Kidney tubule cell (primary cell): ENCODE measurements at regions not wholly inside any gene's neighbourhood (a gene's known extent, or its start where the extent isn't known, plus 50 kb on each side); places are given as distances from the start of the nearest gene placed in this dataset.
"Not testable (repeated sequence)": the region's sequence is repeated elsewhere in the genome, so short reads cannot be mapped to it uniquely, and the experiment has no call there.

Experiments
- DNase-seq: peaks from one replicate; pipeline ENCODE4 v3.0.0-alpha.2; 2018; ENCODE audit warnings: low spot score

GRCh38 chr3:75321060-75321459 is 343.1 kb upstream of the FRG2C start:
- no peak for DNase-seq

GRCh38 chr3:75323936-75324335 is 340.2 kb upstream of the FRG2C start:
- not testable (repeated sequence) for DNase-seq

GRCh38 chr3:75325716-75326115 is 338.4 kb upstream of the FRG2C start:
- no peak for DNase-seq

GRCh38 chr3:75327453-75327852 is 336.7 kb upstream of the FRG2C start:
- no peak for DNase-seq

- no peak for DNase-seq
Measured at GRCh38 chr3:75329476-75330097, 334.5 kb upstream of the FRG2C start.

- not testable (repeated sequence) for DNase-seq
Measured at GRCh38 chr3:75330446-75330845, 333.7 kb upstream of the FRG2C start.

- DNase-seq = not testable (repeated sequence)
Measured at GRCh38 chr3:75332090-75332489, 332.0 kb upstream of the FRG2C start.

- no peak for DNase-seq
Measured at GRCh38 chr3:75332794-75333193, 331.3 kb upstream of the FRG2C start.

- no peak for DNase-seq
Measured at GRCh38 chr3:75334299-75334698, 329.8 kb upstream of the FRG2C start.

GRCh38 chr3:75337226-75337900 is 326.8 kb upstream of the FRG2C start:
- DNase-seq = no peak

GRCh38 chr3:75338342-75338741 is 325.8 kb upstream of the FRG2C start:
- no peak for DNase-seq

GRCh38 chr3:75341324-75342067 is 322.6 kb upstream of the FRG2C start:
- DNase-seq = no peak

- DNase-seq = no peak
Measured at GRCh38 chr3:75342425-75342824, 321.7 kb upstream of the FRG2C start.

- not testable (repeated sequence) for DNase-seq
Measured at GRCh38 chr3:75350536-75350935, 313.6 kb upstream of the FRG2C start.

- DNase-seq = peak; percentile 32
Measured at GRCh38 chr3:75362086-75362784, 301.9 kb upstream of the FRG2C start.

GRCh38 chr3:75372964-75373363 is 291.2 kb upstream of the FRG2C start:
- DNase-seq = not testable (repeated sequence)

- not testable (repeated sequence) for DNase-seq
Measured at GRCh38 chr3:75379840-75380239, 284.3 kb upstream of the FRG2C start.

GRCh38 chr3:75380276-75380771 is 283.8 kb upstream of the FRG2C start:
- no peak for DNase-seq

- not testable (repeated sequence) for DNase-seq
Measured at GRCh38 chr3:75384016-75384415, 280.1 kb upstream of the FRG2C start.

- DNase-seq = not testable (repeated sequence)
Measured at GRCh38 chr3:75388486-75389124, 275.5 kb upstream of the FRG2C start.

- DNase-seq = not testable (repeated sequence)
Measured at GRCh38 chr3:75393288-75393694, 270.8 kb upstream of the FRG2C start.

- DNase-seq = not testable (repeated sequence)
Measured at GRCh38 chr3:75394102-75394501, 270.0 kb upstream of the FRG2C start.
